PC-9 (cell line): ENCODE measurements at regions not wholly inside any gene's neighbourhood (a gene's known extent, or its start where the extent isn't known, plus 50 kb on each side); places are given as distances from the start of the nearest gene placed in this dataset.

Experiments used
- BruUV-seq: library from RNA; stranded (reverse); fragments of 400-500 nt; replicated peaks from 2 replicates; lab custom pipeline; 2021; lab: Mats Ljungman, UMichigan
- CTCF ChIA-PET: fragments of 300-600 bp; sonication (Branson Sonifier 250); formaldehyde crosslinking; loops from one replicate; lab custom pipeline; 2022; ENCODE audit warnings: antibody characterized with exemption; lab: Charles Lee
- POLR2A ChIA-PET: fragments of 300-600 bp; sonication (Branson Sonifier 250); formaldehyde crosslinking; loops from one replicate; lab custom pipeline; 2022; ENCODE audit warnings: antibody characterized with exemption; ENCODE audit not compliant: unreplicated experiment; lab: Charles Lee
- DNase-seq, 2 experiments: peaks; one replicate each; pipeline versions ENCODE4 v3.0.0 to v3.0.0-alpha.2; 2015 to 2022; ENCODE audit warnings: mixed read lengths in 1 of 2
- H2AFZ ChIP-seq: fragments of 200-600 bp; sonication (generic); 2 replicates; pipeline ENCODE4 v1.8.1; 2017; ENCODE audit warnings: antibody characterized with exemption
- H3F3A ChIP-seq: fragments of 200-600 bp; sonication (generic); 2 replicates; pipeline ENCODE4 v1.8.1; 2017; ENCODE audit warnings: antibody characterized with exemption, mild to moderate bottlenecking, low read depth; ENCODE audit not compliant: insufficient read depth
- H3K27ac ChIP-seq: fragments of 200-600 bp; sonication (generic); 2 replicates; pipeline ENCODE4 v1.6.1; 2016; ENCODE audit warnings: mixed run types
- H3K27me3 ChIP-seq: fragments of 200-600 bp; sonication (generic); 2 replicates; pipeline ENCODE4 v1.6.1; 2016; ENCODE audit warnings: low read depth, mixed run types; ENCODE audit not compliant: insufficient read depth
- H3K36me3 ChIP-seq: fragments of 200-600 bp; sonication (generic); 2 replicates; pipeline ENCODE4 v1.6.1; 2016; ENCODE audit warnings: low read depth, mixed run types
- H3K4me1 ChIP-seq: fragments of 200-600 bp; sonication (generic); replicated peaks from 2 replicates; pipeline ENCODE4 v1.6.1; 2016; ENCODE audit warnings: mixed run types; ENCODE audit not compliant: insufficient read depth
- H3K4me2 ChIP-seq: fragments of 200-600 bp; sonication (generic); 2 replicates; pipeline ENCODE4 v1.6.1; 2017; ENCODE audit warnings: mixed run types
- H3K4me3 ChIP-seq: fragments of 200-600 bp; sonication (generic); 2 replicates; pipeline ENCODE4 v1.6.1; 2016; ENCODE audit warnings: mixed run types
- H3K79me2 ChIP-seq: fragments of 200-600 bp; sonication (generic); 2 replicates; pipeline ENCODE4 v1.6.1; 2017; ENCODE audit warnings: low read depth, mixed run types
- H3K9me2 ChIP-seq: fragments of 200-600 bp; sonication (generic); 2 replicates; pipeline ENCODE4 v1.8.1; 2017; ENCODE audit warnings: mild to moderate bottlenecking; ENCODE audit not compliant: insufficient read depth
- H3K9me3 ChIP-seq: fragments of 200-600 bp; sonication (generic); 2 replicates; pipeline ENCODE4 v1.8.1; 2016; ENCODE audit warnings: low read depth; ENCODE audit not compliant: insufficient read depth
- H4K20me1 ChIP-seq: fragments of 200-600 bp; sonication (generic); 2 replicates; pipeline ENCODE4 v1.8.1; 2017; ENCODE audit not compliant: insufficient read depth
- CTCF ChIP-seq: fragments of 200-600 bp; sonication (generic); conservative IDR thresholded peaks from 2 replicates; pipeline ENCODE4 v1.6.1; 2017; ENCODE audit warnings: mixed run types, antibody characterized with exemption, mild to moderate bottlenecking, moderate library complexity
- EZH2 ChIP-seq: fragments of 200-600 bp; sonication (generic); IDR thresholded peaks from 2 replicates; pipeline ENCODE4 v1.8.0; 2017; ENCODE audit warnings: antibody characterized with exemption, low read depth
- intact Hi-C: fragments of 100-400 bp; cut with micrococcal nuclease; formaldehyde crosslinking; loops from one replicate; pipeline ENCODE4 v1.10.0; 2022; ENCODE audit not compliant: unreplicated experiment

- Histone ChIP-seq H3K4me1 (no peaks in the 10 kb centered on the region), H4K20me1 (no peaks in the 10 kb centered on the region), H3K27me3 (peaks cover 56% of the 10 kb centered on the region), H2AFZ (no peak overlapping the region), H3K27ac (no peak overlapping the region), H3K79me2 (no peaks in the 10 kb centered on the region), H3F3A (no peaks in the 10 kb centered on the region), H3K36me3 (no peaks in the 10 kb centered on the region), H3K4me3 (no peak overlapping the region), H3K4me2 (no peak overlapping the region), H3K9me3 (no peaks in the 10 kb centered on the region), H3K9me2 (no peaks in the 10 kb centered on the region)
- intact Hi-C loops, result loop anchor here (10.0 kb wide), 1 partner anchor 69 kb away; no protein-coding TSS in a partner anchor
- DNase-seq, result no peak
- TF ChIP-seq EZH2 (no peak), CTCF (no peak)
- no TSS peak for BruUV-seq
- ChIA-PET CTCF (no interaction called here), POLR2A (no interaction called here)
Measured at GRCh38 chr13:100853434-100853833, 178.8 kb upstream of the TMTC4 start.

- no peak overlapping the region for H3K4me3 ChIP-seq
- H3K36me3 ChIP-seq, result no peaks in the 10 kb centered on the region
- intact Hi-C loops, result loop anchor here (10.0 kb wide), 1 partner anchor 67 kb away; no protein-coding TSS in a partner anchor
- no peaks in the 10 kb centered on the region for H4K20me1 ChIP-seq
- no peak overlapping the region for H3K4me2 ChIP-seq
- no peaks in the 10 kb centered on the region for H3F3A ChIP-seq
- H3K27me3 ChIP-seq, result peaks cover 51% of the 10 kb centered on the region
- no peak overlapping the region for H3K27ac ChIP-seq
- no TSS peak for BruUV-seq
- H3K9me3 ChIP-seq, result no peaks in the 10 kb centered on the region
- TF ChIP-seq EZH2, result no peak
- TF ChIP-seq CTCF, result no peak
- CTCF ChIA-PET, result no interaction called here
- H3K9me2 ChIP-seq, result no peaks in the 10 kb centered on the region
- POLR2A ChIA-PET, result no interaction called here
- no peak overlapping the region for H2AFZ ChIP-seq
- no peaks in the 10 kb centered on the region for H3K79me2 ChIP-seq
- no peak for DNase-seq
- no peaks in the 10 kb centered on the region for H3K4me1 ChIP-seq
Measured at GRCh38 chr13:100852146-100852545, 177.6 kb upstream of the TMTC4 start.

GRCh38 chr13:100848304-100848703, 173.7 kb upstream of the TMTC4 start:
- H3K79me2 ChIP-seq, result no peaks in the 10 kb centered on the region

More at GRCh38 chr13:100848304-100848703, 173.7 kb upstream of the TMTC4 start:
- H3K9me2 ChIP-seq, result no peaks in the 10 kb centered on the region
- H4K20me1 ChIP-seq, result no peaks in the 10 kb centered on the region
- no peaks in the 10 kb centered on the region for H3K4me1 ChIP-seq
- H3K9me3 ChIP-seq, result no peaks in the 10 kb centered on the region
- intact Hi-C loops, result no loop called here
- H3F3A ChIP-seq, result no peaks in the 10 kb centered on the region
- DNase-seq, result no peak
- no peak for TF ChIP-seq EZH2
- TF ChIP-seq CTCF, result no peak
- no peaks in the 10 kb centered on the region for H3K36me3 ChIP-seq
- no peak overlapping the region for H3K4me2 ChIP-seq
- no peak overlapping the region for H3K27ac ChIP-seq
- peaks cover 23% of the 10 kb centered on the region for H3K27me3 ChIP-seq
- BruUV-seq, result no TSS peak
- H2AFZ ChIP-seq, result no peak overlapping the region
- CTCF ChIA-PET, result no interaction called here
- no peak overlapping the region for H3K4me3 ChIP-seq
- POLR2A ChIA-PET, result no interaction called here
